Mesodermal cell (in vitro differentiated cells): ENCODE measurements at regions not wholly inside any gene's neighbourhood (a gene's known extent, or its start where the extent isn't known, plus 50 kb on each side); places are given as distances from the start of the nearest gene placed in this dataset.

Experiments
- H3K27ac ChIP-seq: 2 replicates; pipeline ENCODE4 v1.7.0; 2013; ENCODE audit warnings: mild to moderate bottlenecking, low read depth, low read length, moderate library complexity; ENCODE audit not compliant: severe bottlenecking
- H3K36me3 ChIP-seq: 2 replicates; pipeline ENCODE4 v1.7.1; 2013; ENCODE audit warnings: mild to moderate bottlenecking, low read length, moderate library complexity; ENCODE audit not compliant: control insufficient read depth, insufficient read depth
- H3K4me1 ChIP-seq: one replicate; pipeline ENCODE4 v1.7.1; 2013; ENCODE audit warnings: mild to moderate bottlenecking, low read length; ENCODE audit not compliant: insufficient read depth, control insufficient read depth, poor library complexity, severe bottlenecking
- H3K4me3 ChIP-seq: 2 replicates; pipeline ENCODE4 v1.7.0; 2013; ENCODE audit warnings: low read length, control low read depth, mild to moderate bottlenecking; ENCODE audit not compliant: insufficient read depth, poor library complexity, severe bottlenecking; ENCODE audit errors: extremely low read depth
- H3K9me3 ChIP-seq: 2 replicates; pipeline ENCODE4 v1.7.1; 2013; ENCODE audit warnings: mild to moderate bottlenecking, low read length, moderate library complexity; ENCODE audit not compliant: control insufficient read depth
- WGBS, 2 experiments: methylation state at CpG; one replicate each; pipeline ENCODE4 v1.1.5; 2013; ENCODE audit warnings: missing lambda C conversion rate in 2 of 2; ENCODE audit not compliant: insufficient coverage in 2 of 2; 5-methylcytosine and 5-hydroxymethylcytosine counted together

DNA sequence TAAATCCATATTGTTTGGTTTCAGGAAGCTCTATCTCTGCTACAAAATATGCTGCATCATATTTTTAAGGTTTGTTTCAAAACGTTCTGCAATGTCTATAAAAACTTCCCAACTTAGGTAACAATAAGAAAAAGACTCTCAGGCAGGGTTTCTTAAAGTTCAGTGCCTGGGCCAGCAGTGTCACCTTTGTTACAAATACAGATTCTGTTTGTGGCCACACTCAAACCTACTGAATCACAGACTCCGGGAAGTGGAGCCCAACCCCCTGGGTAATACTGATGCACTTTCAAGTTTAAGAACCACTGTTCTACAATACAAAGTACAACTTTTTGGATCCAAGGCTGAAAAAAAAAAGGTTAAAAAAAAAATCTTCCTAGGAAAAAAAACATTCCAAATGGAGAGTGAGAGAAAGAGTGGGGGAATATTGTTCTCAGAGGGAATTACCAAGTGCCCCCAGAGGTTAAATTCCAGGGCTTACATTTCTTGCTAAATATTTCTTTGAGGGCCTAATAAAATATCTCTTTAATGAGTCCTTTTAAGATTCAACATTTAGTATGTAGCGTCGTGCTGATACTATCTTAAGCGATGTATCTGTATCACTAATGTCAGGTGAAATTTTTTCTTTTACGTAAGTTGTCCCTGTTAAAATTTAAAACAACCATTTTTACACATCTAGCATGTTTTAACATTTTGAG is 476.7 kb downstream of the TXNL1 start:
- 20 to 40% methylated on average over 1 of the region's 6 CpGs for WGBS, 2 experiments
- H3K36me3 ChIP-seq: no peaks in the 10 kb centered on the region
- no peaks in the 10 kb centered on the region for H3K9me3 ChIP-seq
- no peak overlapping the region for H3K27ac ChIP-seq
- no peak overlapping the region for H3K4me3 ChIP-seq
- H3K4me1 ChIP-seq: peaks cover 7% of the 10 kb centered on the region

DNA sequence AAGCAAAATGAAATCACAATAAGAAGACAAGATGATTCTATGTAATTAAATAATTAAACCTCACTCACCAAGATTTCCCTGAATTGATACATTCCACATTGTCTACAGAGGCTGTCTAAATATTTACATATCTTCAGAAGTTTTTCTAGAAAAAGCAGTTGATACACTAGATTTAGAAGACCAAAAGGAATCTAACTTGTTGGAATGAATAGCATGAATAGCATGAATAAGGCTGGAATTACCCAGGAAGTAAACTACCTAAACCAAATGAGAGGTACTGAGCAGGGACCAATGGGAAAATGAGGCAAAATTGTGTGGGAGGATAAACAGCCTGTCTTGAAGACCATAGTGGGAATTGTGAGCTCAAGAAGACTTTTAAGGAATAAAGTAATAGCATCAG is 479.7 kb downstream of the TXNL1 start:
- H3K27ac ChIP-seq: no peak overlapping the region
- H3K36me3 ChIP-seq: no peaks in the 10 kb centered on the region
- peaks cover 7% of the 10 kb centered on the region for H3K4me1 ChIP-seq
- H3K9me3 ChIP-seq: no peaks in the 10 kb centered on the region
- no peak overlapping the region for H3K4me3 ChIP-seq

DNA sequence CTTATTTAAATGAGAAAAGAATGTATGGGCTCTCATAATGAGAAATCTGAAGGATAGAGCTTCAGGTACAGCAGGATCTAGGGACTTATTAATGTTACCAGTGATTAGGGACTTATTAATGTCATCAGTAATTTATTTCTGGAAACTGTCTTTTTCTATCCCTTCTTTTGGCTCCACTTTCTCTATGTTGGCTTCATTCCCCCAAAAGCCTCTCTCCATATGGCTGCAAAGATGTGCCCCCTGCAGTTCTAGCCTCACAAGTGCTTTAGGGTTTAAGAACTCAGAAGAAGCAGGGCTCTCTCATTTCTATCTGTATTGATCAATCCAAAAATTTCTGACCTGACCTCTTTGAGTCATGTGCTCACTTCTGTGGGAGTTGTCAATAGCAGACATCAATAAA is 480.9 kb downstream of the TXNL1 start:
- H3K36me3 ChIP-seq: no peaks in the 10 kb centered on the region
- no peak overlapping the region for H3K4me3 ChIP-seq
- no peaks in the 10 kb centered on the region for H3K9me3 ChIP-seq
- H3K27ac ChIP-seq: no peak overlapping the region
- H3K4me1 ChIP-seq: peaks cover under 1% of the 10 kb centered on the region

DNA sequence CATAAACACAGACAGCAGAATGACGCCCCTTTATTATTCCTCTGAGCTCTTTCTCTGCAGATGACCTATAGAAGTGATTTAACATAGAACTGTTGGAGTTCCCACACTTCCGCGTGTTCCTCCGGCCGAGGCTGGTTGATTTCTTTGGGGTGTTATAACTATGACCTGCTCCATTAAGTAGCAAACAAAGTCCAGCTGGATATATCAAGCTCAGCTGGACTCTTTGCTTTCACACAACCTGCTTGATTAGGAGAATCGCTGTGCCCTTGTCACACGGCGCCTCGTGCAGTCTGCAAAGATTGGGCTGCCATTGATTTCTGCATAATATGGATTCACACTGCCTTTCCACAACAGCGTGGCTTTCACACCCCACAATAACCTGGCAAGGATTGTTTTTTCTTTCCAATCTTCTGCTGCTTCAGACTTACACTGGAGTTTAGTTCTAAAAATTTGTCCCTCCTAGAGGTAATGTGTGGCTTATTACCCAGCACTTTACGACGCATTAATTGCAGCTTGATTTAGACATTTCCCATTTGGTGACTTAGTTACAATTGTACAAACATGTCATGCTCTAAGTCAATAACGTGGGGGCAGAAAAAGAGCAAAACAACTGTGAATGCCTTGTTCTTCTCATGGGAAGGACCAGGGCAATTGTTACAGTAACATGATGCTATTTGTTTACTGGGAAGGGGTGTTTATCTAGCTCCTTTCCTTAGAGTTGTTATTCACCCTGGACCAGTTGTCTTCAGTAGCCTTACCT is 485.7 kb downstream of the TXNL1 start:
- Histone ChIP-seq H3K9me3 (peaks cover 7% of the 10 kb centered on the region), H3K36me3 (no peaks in the 10 kb centered on the region), H3K4me3 (no peak overlapping the region), H3K4me1 (peaks cover 5% of the 10 kb centered on the region), H3K27ac (no peak overlapping the region)
- WGBS, 2 experiments: 82 to 87% methylated on average over 7 to 8 of the region's 13 CpGs

DNA sequence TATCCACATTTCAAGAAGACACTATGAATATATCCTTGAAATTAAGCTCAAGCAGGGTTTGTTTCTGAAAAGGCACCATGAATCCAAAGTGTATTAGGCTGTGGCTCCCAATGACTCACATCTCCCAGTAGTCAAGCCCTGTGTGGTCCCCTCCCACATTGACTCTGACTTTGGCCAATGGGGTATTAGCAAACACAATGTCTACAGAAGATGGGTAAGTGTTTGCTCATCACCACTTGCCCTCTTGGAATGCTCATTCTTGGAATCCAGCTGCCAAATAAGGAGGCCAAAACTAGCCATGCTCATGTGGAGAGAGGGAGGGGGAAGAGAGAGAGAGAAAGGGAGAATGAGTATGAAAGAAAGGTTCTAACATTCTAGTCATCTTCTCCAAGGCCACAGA is 490.0 kb downstream of the TXNL1 start:
- no peak overlapping the region for H3K4me3 ChIP-seq
- H3K36me3 ChIP-seq: no peaks in the 10 kb centered on the region
- H3K27ac ChIP-seq: no peak overlapping the region
- H3K9me3 ChIP-seq: peaks cover 8% of the 10 kb centered on the region
- H3K4me1 ChIP-seq: peaks cover 9% of the 10 kb centered on the region

DNA sequence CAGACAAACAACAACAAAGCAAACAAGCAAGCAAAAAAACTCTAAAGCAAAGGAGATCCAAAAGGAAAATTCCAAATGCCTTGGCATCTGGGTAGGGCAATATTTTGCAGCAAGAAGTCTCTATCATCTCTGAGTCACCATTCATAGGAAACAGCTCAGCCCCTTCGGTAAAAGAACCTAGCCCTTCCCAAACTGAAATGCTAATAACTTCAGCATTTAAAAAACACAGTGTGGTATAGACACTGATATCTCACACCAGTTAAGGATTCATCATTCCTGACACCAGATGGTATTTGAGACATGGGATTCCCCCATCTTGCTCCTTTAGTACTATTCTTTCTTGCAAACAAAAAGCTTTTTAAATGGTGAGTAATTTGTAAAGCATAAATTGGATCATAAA is 491.8 kb downstream of the TXNL1 start:
- WGBS, 2 experiments: 40% methylated on average over 1 of the region's 1 CpG; no CpG with 5 or more reads in 1 of the 2 experiments
- no peak overlapping the region for H3K4me3 ChIP-seq
- H3K36me3 ChIP-seq: no peaks in the 10 kb centered on the region
- H3K4me1 ChIP-seq: peaks cover 9% of the 10 kb centered on the region
- H3K9me3 ChIP-seq: peaks cover 8% of the 10 kb centered on the region
- no peak overlapping the region for H3K27ac ChIP-seq

DNA sequence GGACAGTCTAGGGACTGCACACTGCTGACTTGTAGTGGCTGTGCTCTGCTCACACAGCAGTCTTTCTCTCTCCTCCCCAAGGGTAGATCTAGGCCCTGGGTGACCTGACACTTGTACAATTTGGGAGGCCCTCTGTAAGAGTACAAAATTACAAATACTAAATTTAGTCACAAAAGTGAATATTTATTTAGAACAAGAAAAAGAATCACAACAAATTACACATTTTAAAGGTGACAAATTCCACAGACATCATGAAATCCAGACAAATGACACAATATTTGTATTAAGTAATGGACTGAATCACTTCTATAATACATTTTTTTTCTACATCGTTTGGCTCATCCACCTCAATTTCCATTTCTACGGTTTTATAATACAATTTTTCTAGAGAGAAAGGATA is 496.4 kb downstream of the TXNL1 start:
- H3K36me3 ChIP-seq: no peaks in the 10 kb centered on the region
- no peaks in the 10 kb centered on the region for H3K9me3 ChIP-seq
- H3K4me3 ChIP-seq: no peak overlapping the region
- WGBS, 2 experiments: no CpG with 5 or more reads among the region's 2 CpGs
- H3K27ac ChIP-seq: no peak overlapping the region
- peaks cover 11% of the 10 kb centered on the region for H3K4me1 ChIP-seq

DNA sequence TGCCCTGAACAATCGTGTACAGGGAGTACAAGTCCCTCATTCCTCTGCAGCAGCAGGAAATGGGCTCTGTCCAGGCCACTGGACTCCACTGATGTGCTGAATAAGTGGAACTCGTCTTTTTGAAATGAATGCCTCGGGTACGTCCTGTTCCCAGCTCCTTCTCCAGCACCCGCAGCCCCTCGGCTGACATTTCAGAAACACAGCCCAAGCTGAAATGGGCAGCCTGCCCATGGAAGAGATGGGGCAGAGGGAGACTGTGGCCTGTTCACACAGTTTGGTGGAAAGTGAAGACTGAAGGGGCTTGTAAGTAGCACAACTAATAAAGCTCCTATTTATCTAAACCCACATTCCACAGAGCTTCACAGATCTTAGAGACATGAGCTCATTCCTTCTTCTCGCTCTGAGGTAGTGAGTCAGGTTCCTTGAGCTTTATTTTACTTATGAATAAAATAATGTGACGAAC is 498.6 kb downstream of the TXNL1 start:
- H3K4me1 ChIP-seq: peaks cover 7% of the 10 kb centered on the region
- no peak overlapping the region for H3K27ac ChIP-seq
- no peaks in the 10 kb centered on the region for H3K9me3 ChIP-seq
- no peak overlapping the region for H3K4me3 ChIP-seq
- 84 to 86% methylated on average over 3 to 5 of the region's 8 CpGs for whole genome bisulfite sequencing, 2 experiments
- H3K36me3 ChIP-seq: no peaks in the 10 kb centered on the region

DNA sequence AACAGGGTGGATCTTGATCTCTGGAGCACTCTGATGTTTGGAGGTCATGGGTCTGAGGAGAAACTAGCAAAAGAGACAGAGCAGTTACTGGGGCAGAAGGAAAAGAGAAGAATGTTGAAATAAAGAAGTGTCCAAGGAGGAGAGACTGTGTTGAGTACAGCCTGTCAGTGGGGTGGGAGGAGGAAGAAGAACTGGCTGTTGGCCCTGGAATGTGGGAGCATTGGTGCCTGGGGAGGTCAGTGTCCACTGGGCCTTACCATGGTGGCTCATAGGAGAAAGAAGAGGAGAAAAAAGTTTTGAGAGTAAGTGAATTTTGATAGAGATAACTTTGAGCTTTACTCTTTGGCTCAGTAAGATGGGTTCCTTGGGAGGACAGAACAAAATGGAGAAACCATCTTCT is 499.0 kb downstream of the TXNL1 start:
- peaks cover 7% of the 10 kb centered on the region for H3K4me1 ChIP-seq
- no peak overlapping the region for H3K4me3 ChIP-seq
- no peak overlapping the region for H3K27ac ChIP-seq
- no peaks in the 10 kb centered on the region for H3K36me3 ChIP-seq
- no peaks in the 10 kb centered on the region for H3K9me3 ChIP-seq

DNA sequence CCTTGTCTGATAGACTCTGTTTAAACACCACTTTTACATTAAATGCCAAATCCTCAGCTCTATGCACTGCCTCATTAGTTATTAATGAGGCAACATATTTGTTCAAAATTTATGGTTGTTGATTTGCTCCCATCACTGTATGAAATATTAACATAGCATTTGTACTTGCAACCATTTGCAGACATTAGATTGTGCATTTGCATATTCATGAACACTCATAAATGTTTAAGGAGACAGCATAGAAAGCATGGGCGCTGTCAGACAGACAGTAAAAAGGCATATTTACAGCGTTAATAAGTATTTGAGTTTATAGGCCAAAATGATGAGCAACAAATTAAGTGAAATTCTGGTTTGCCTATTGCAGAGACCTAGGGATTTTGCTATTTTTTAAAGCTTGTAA is 502.3 kb downstream of the TXNL1 start:
- Histone ChIP-seq H3K9me3 (no peaks in the 10 kb centered on the region), H3K27ac (no peak overlapping the region), H3K4me1 (peaks cover 7% of the 10 kb centered on the region), H3K36me3 (no peaks in the 10 kb centered on the region), H3K4me3 (no peak overlapping the region)
- 90 to 100% methylated on average over 2 of the region's 2 CpGs for WGBS, 2 experiments

DNA sequence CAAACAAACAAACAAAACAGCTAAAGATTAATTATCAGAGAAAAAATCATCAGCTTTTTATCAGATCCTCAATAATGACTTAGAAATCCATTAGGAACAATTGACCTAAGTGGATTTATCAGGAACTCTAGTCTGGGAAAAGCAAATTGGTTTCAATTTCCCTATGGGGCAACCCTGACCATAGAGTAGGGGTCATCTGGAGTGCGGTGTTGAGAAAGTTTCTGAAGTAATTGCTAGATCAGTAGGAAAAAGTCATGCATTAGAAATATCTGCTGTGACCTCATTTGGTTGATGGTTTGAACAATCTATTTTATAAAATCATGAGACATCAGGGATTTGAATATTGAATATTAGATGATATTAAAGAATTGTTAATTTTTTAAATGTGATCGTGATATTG is 507.9 kb downstream of the TXNL1 start:
- H3K4me1 ChIP-seq: no peaks in the 10 kb centered on the region
- H3K36me3 ChIP-seq: no peaks in the 10 kb centered on the region
- no peak overlapping the region for H3K27ac ChIP-seq
- H3K9me3 ChIP-seq: no peaks in the 10 kb centered on the region
- 100% methylated on average over 1 of the region's 2 CpGs for WGBS, 2 experiments
- H3K4me3 ChIP-seq: no peak overlapping the region
